Heart left ventricle (tissue), 16 donors: ENCODE measurements at regions not wholly inside any gene's neighbourhood (a gene's known extent, or its start where the extent isn't known, plus 50 kb on each side); places are given as distances from the start of the nearest gene placed in this dataset.
"Not testable (repeated sequence)": the region's sequence is repeated elsewhere in the genome, so short reads cannot be mapped to it uniquely, and the experiment has no call there.

Source experiments
- ATAC-seq, 4 donors: fragments of 200-7000 bp; cut with Tn5 transposase; one replicate each; pipeline ENCODE4 v1.9.1; 2020 to 2022; ENCODE audit warnings: moderate library complexity in 4 of 4, mild to moderate bottlenecking in 3 of 4, moderate number of reproducible peaks in 1 of 4
- DNase-seq, 5 donors: peaks; one replicate each; pipeline ENCODE4 v3.0.0-alpha.2; 2020
- H3K27ac ChIP-seq, 12 donors: fragments of 200-600 bp; sonication (generic) in 4 of 12; one replicate each; pipeline versions ENCODE4 v1.5.0 to v1.8.0; 2016 to 2022; ENCODE audit warnings: mild to moderate bottlenecking in 2 of 12
- H3K27me3 ChIP-seq, 9 donors: fragments of 200-600 bp; sonication (generic) in 2 of 9; one replicate each; pipeline versions ENCODE4 v1.5.1 to v1.8.0; 2016 to 2022; ENCODE audit warnings: mild to moderate bottlenecking in 3 of 9
- H3K36me3 ChIP-seq, 9 donors: fragments of 200-600 bp; sonication (generic) in 2 of 9; one replicate each; pipeline versions ENCODE4 v1.5.0 to v1.8.0; 2018 to 2022; ENCODE audit warnings: mild to moderate bottlenecking in 2 of 9
- H3K4me1 ChIP-seq, 12 donors: fragments of 200-600 bp; sonication (generic) in 4 of 12; one replicate each; pipeline versions ENCODE4 v1.5.0 to v1.8.0; 2016 to 2022; ENCODE audit warnings: mild to moderate bottlenecking in 3 of 12
- H3K4me3 ChIP-seq, 12 donors: fragments of 200-600 bp; sonication (generic) in 4 of 12; one replicate each; pipeline versions ENCODE4 v1.5.0 to v1.8.0; 2017 to 2022; ENCODE audit warnings: mild to moderate bottlenecking in 9 of 12, moderate library complexity in 4 of 12
- H3K9me3 ChIP-seq, 12 donors: fragments of 200-600 bp; sonication (generic) in 4 of 12; one replicate each; pipeline versions ENCODE4 v1.5.0 to v1.8.0; 2016 to 2022; ENCODE audit warnings: mild to moderate bottlenecking in 1 of 12
- WGBS, 4 donors: extraction: QIAGEN DNeasy Blood & Tissue Kit in 2 of 4; methylation state at CpG; one replicate each; pipeline versions ENCODE4 v1.1.5 to v1.1.7; 2013 to 2018; 5-methylcytosine and 5-hydroxymethylcytosine counted together
- intact Hi-C, 10 donors: fragments of 100-400 bp; cut with DNase I; formaldehyde crosslinking; loops; one replicate each; pipeline versions ENCODE4 v1.11.1 to v1.14.2; 2022
- donor health status: ischemic (EF 13 %, LVEDD 7.1; RV severe dilation, severe dysfunction).
- donor health status: healthy with polysubstance abuse.
- donor health status: DM: no; HTN: yes; CAD: no.
- donor health status: DM: no; HTN: no; CAD: no.
- donor health status: ischemic (EF 25% LVEDD 6.9; RV normal size, moderate dysfunction).
- donor health status: ischemic (EF 25% LVEDD 5.7; RV mildly dilated, moderate dysfunction).
- donor health status: healthy.
- donor health status: DM: yes; HTN: yes; CAD: no.
- donor health status: ischemic (EF 35%, LVEDD 5.7; RV mildly dilated, moderate dysfunction).
- donor health status: nonischemic (EF 11% LVEDD 7.7; RV severe dilation, severe dysfunction).
- donor health status: DM: yes; HTN: yes; CAD: no.
- donor health status: PGD.
- donor health status: ischemic (EF 29% LVEDD 5.4; RV normal size, mild dysfunction).
- donor health status: nonischemic (EF 23%, LVEDD 6.1; RV moderate dilation, normal function).

DNA sequence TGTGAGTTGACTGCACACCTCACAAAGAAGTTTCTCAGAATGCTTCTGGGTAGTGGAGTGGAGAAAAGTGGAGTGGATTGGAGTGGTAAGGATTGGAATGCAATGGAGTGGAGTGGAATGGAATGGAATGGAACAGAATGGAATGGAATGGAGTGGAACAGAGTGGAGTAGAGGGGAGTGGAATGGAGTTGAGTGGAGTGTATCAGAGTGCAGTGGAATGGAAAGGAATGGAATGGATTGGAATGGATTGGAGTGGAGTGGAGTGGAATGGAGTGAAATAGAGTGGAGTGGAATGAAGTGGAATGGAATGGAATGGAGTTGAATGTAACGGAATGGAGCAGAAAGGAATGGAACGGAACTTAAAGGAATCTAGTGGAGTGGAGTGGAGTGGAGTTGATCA lies 5194.2 kb upstream of the TPTE start:
- whole genome bisulfite sequencing, 4 donors = no CpG with 5 or more reads among the region's 2 CpGs

DNA sequence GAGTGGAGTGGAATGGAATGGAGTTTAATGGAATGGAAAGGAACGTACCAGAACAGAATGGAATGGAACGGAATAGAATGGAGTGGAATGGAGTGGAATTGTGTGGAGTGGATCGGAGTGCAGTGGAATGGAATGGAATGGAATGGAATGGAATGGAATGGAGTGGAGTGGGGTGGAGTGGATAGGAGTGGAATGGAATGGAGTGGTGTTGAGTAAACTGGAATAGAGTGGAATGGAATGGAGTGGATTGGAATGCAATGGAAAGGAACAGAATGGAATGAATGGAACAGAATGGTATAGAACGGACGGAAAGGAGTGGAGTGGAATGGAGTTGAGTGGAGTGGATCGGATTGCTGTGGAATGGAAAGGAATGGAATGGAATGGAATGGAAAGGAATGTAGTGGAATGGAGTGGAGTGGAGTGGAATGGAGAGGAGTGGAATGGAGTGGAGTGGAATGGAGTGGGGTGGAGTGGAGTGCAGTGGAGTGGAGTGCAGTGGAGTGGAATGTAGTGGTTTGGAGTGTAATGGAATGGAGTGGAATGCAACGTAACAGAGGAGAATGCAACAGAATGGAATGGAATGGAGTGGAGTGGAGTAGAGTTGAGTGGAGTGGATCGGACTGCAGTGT lies 5192.0 kb upstream of the TPTE start:
- 67 to 80% (median 69%) methylated on average over 1 to 6 of the region's 8 CpGs for WGBS, 4 donors
- H3K36me3 ChIP-seq, H3K27ac ChIP-seq, H3K27me3 ChIP-seq, intact Hi-C loops, H3K9me3 ChIP-seq, DNase-seq, H3K4me3 ChIP-seq, H3K4me1 ChIP-seq: not testable (repeated sequence)
- peak in 2 of 4 donors; percentile 18 to 73 for ATAC-seq

More for the DNA sequence above, 5194.2 kb upstream of the TPTE start:
- H3K27ac ChIP-seq, H3K9me3 ChIP-seq, H3K4me3 ChIP-seq, H3K4me1 ChIP-seq, DNase-seq, intact Hi-C loops, H3K27me3 ChIP-seq, H3K36me3 ChIP-seq: not testable (repeated sequence)
- ATAC-seq = peak in 2 of 4 donors; percentile 53

DNA sequence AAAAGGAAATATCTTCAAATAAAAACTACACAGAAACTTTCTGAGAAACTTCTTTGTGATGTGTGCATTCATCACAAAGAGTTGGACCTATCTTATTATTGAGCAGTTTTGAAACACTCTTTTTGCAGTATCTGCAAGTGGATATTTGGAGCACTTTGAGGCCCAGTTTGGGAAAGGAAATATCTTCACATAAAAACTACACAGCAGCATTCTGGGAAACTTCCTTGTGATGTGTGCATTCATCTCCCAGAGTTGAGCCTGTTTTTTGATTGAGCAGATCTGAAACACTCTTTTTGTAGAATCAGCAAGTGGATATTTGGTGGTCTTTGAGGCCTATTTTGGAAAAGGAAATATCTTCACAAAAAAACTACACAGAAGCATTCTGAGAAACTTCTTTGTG lies 5163.5 kb upstream of the TPTE start:
- H3K4me3 ChIP-seq, H3K4me1 ChIP-seq, DNase-seq, H3K27me3 ChIP-seq, ATAC-seq, H3K27ac ChIP-seq, H3K36me3 ChIP-seq, intact Hi-C loops: not testable (repeated sequence)
- H3K9me3 ChIP-seq = peaks cover 0 to 16% (median 0%) of the 10 kb centered on the region in 12 donors
